GM13976 (cell line): ENCODE measurements at regions not wholly inside any gene's neighbourhood (a gene's known extent, or its start where the extent isn't known, plus 50 kb on each side); places are given as distances from the start of the nearest gene placed in this dataset.

Source experiments
- DNase-seq: peaks from one replicate; pipeline ENCODE4 v3.0.0; 2012; ENCODE audit warnings: low spot score
- CTCF ChIP-seq: IDR thresholded peaks from 2 replicates; pipeline ENCODE4 v1.5.1; 2012; ENCODE audit warnings: borderline replicate concordance, mild to moderate bottlenecking; ENCODE audit not compliant: insufficient read depth; ENCODE audit errors: extremely low read depth, missing control alignments, control extremely low read depth
- in situ Hi-C: fragments of 300-500 bp; cut with MboI; formaldehyde crosslinking; loops from one replicate; pipeline ENCODE4 v1.12.0; 2022; ENCODE audit warnings: low sequenced_read_pairs, mixed read lengths, inconsistent platforms; ENCODE audit not compliant: unreplicated experiment

GRCh38 chr4:137630252-137630651, 98.0 kb upstream of the PCDH18 start:
- DNase-seq: no peak
- no peak for TF ChIP-seq CTCF
- in situ Hi-C loops: no loop called here

GRCh38 chr4:137627739-137628460, 95.6 kb upstream of the PCDH18 start:
- DNase-seq: no peak
- no peak for TF ChIP-seq CTCF
- in situ Hi-C loops: no loop called here

GRCh38 chr4:137626942-137627738, 94.8 kb upstream of the PCDH18 start:
- TF ChIP-seq CTCF: no peak
- in situ Hi-C loops: no loop called here
- DNase-seq: no peak

- no peak for TF ChIP-seq CTCF
- in situ Hi-C loops: no loop called here
- DNase-seq: no peak
Measured at GRCh38 chr4:137623013-137623412, 90.7 kb upstream of the PCDH18 start.

GRCh38 chr4:137621056-137621455, 88.8 kb upstream of the PCDH18 start:
- no peak for DNase-seq
- no peak for TF ChIP-seq CTCF

GRCh38 chr4:137614491-137614890, 82.2 kb upstream of the PCDH18 start:
- no peak for DNase-seq
- TF ChIP-seq CTCF: no peak
- in situ Hi-C loops: no loop called here

More at GRCh38 chr4:137621056-137621455, 88.8 kb upstream of the PCDH18 start:
- in situ Hi-C loops: no loop called here
